HG02970 (cell line): ENCODE measurements at regions not wholly inside any gene's neighbourhood (a gene's known extent, or its start where the extent isn't known, plus 50 kb on each side); places are given as distances from the start of the nearest gene placed in this dataset.

Experiments
- ATAC-seq: cut with Tn5 transposase; IDR thresholded peaks from one replicate; pipeline ENCODE4 v1.9.1; 2021; ENCODE audit warnings: mild to moderate bottlenecking, moderate library complexity, moderate number of reproducible peaks; ENCODE audit not compliant: unreplicated experiment, low FRiP score

DNA sequence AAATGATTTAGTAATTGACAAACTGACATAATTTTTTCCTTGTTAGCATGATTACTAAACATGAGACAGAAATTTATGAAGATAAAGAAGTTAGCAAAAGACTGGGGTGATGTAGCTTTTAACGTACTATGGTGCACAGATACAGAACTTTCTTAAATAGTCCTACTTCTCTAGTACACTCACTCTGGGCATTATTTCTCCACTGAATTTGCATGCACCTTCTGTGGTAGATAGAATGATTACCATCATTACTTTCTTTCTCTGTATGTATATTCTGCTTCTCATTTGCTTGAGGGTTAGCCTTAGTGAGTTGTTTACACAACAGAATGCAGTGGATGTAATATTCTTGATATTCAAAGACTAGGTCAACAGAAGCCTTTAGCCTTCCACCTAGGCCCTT, 173.1 kb upstream of the EPHA7 start:
- ATAC-seq = no peak

- ATAC-seq = no peak
Observed at GRCh38 chr6:93586306-93586705, 166.9 kb upstream of the EPHA7 start.

DNA sequence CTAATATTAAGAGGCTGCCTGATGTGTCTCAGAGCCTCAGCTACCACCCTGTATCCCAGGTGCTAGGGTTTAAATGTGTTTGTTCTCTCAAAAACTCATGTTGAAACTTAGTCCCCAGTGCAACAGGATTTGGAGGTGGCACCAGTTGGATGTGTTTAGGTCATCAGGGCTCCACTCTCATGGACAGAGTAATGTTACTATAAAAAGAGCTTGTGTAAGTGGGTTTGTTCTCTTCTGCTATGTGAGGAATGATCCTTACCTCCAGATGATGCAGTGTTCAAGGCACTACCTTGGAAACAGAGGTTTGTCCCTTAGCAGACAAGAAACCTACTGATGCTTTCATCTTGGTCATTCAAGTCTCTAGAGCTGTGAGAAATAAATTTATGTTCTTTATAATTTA, 164.9 kb upstream of the EPHA7 start:
- no peak for ATAC-seq

DNA sequence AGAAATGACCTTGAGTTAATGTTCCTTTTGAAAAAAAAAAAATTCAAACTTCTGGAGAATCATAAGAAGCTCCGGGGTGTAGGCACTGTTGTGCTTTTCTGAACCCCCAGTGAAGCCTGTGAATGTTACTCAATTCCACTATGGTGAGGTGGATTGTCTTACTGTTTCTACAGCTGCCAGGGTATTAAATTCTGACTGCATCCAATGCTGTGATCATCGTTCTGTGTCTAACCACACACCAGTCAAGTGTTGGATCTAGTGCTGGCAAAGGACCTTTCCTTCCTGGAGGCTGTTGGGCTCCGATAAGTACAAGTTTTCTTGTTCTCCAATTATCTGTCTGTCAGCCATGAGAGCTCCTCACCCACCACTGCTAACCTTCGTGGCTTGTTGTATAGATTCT, 162.0 kb upstream of the EPHA7 start:
- ATAC-seq = no peak

DNA sequence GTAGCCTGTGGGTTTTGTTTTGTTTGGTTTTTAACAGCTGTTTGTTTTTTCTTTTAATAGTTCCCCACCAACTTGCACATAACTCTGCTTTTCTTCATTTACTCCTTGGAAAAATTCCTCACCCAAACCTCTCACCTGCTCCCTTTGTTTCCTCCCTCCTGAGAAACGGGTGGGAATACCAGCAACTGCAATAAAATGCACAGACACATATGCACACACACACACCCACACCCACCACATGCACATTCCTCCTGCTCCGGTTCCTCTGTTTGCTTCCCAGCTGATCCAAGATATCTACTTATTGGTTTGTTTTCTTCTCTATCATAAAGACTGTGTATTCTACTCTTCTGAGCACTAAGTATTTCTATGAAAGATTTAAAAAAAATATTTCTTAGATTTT, 161.1 kb upstream of the EPHA7 start:
- ATAC-seq = no peak

GRCh38 chr6:93575495-93576267, 156.3 kb upstream of the EPHA7 start:
- no peak for ATAC-seq

DNA sequence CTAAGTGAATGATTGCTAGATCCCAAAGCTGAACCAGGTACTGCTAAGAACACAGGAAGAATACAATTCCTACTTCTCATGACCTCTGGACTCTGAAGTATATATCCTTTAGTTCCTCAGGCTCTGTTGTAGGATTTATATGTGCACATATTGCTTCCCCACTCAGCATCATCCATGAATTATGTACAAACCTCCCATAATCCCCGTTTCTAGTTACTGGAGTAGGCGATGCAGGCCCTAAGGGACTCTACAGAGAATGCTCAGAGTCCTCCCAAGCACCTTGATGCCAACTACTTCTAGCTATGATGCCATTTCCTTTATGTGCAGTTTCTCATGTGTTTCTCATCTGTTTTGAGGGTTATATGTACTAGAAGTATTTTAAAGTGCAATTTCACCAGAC, 154.9 kb upstream of the EPHA7 start:
- ATAC-seq = no peak

- ATAC-seq = no peak
Observed at GRCh38 chr6:93571346-93571745, 152.0 kb upstream of the EPHA7 start.

DNA sequence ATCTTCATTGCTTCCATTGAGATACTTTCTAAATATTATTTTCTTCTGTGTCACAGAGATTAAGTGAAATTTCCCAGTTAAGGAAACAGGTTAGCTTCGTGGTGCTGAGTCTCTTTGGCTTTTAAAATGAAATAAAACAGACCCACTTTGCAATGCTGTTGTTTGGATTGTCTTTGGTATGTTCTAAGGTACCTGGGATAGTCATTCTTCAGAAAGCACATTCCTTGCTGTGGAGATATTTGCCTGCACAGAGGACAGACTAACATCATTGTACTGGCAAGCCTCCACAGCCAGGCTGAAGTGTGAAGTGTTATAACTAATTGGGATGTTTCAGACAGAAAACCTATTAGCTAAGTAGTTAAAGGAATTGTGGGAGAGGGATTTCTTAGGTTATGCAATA, 148.8 kb upstream of the EPHA7 start:
- no peak for ATAC-seq

DNA sequence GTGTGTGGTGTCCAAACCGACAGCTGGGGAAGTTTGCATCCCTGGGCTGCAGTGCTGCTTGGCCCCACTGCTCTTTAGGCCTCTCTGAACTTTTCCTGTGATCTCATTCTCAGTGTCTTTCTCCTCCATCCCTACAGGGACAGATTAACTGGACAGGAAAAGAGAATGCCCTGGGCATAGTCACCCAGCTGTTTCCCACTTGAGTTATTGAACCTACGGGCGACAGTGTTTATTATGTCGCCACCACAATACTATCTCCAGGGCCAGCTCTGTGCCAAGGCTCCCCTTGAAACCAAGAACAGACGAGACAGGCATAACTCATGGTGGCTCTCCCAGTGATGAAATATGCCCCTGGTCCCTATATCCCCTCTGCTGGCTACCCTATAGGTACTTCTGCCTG, 147.8 kb upstream of the EPHA7 start:
- ATAC-seq = no peak

GRCh38 chr6:93566285-93566684, 146.9 kb upstream of the EPHA7 start:
- ATAC-seq = no peak

GRCh38 chr6:93562582-93562981, 143.2 kb upstream of the EPHA7 start:
- no peak for ATAC-seq

DNA sequence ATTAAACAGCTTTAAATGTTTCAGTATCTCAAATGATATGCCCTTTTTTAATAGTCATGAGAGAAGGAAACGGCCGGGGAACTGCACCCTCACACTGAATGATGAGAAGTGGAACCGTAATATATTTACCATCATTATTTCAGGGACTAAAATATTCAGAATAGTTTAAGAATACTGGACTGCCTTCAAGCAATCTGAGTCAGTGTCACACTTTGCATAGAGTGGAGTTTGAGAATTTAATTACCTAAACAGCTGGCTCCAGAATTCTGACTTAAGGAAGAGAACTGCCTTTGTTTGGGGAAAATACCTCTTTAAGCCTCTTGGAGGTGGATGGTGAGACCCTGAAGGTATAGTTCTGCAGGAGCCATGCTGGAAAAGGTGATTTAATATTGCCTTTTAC, 135.9 kb upstream of the EPHA7 start:
- no peak for ATAC-seq

DNA sequence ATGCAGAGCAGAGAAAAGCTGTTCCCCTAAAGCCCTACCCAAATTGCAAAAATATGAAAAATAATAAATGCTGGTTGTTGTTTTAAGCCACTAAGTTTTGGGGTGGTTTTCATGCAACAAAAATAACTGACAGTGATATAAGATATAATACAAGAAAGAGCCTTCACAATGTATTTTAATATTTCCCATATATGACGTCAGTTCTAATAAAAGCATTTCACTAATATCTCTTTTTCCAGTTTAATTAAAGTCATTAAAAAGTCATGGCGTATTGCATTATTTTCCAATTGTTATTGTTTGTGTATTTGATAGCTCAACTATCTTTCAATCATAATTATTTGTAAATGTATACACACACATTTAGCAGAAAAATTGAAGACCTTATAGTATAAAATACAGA, 134.7 kb upstream of the EPHA7 start:
- ATAC-seq = no peak

DNA sequence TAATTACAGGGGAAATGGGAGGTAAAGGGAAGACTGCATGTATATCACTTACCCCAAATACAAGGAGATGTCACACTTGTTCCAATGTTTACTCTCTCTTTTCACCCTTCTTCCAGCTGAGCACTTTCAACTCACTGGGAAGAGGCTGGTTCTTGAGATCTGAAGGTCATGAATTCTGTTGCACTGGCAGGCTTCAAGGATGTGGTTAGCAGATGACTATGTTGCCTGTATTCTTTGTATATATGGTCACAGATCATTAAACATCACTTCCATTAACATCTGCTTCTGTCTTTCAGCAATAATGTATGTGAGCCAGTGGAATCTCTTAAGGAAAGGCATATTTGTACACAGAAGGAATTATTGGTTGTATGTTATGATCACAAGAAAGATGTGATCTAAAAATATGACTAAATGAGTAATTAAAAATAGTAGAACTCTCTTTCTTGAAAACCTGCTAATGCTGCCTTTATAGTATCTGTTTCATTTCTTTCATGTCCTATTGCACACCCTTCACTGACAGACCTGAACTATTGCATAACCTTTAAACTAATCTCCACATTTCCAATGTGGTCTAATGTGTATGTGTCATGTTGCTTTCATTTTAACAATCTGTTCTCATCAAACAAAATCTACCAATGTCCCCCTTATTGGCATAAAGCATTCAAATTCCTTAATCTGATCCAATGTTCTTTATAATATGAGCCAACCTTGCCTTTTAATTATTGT, 131.4 kb upstream of the EPHA7 start:
- no peak for ATAC-seq

GRCh38 chr6:93549868-93550267, 130.5 kb upstream of the EPHA7 start:
- no peak for ATAC-seq

GRCh38 chr6:93524671-93525451, 105.5 kb upstream of the EPHA7 start:
- no peak for ATAC-seq

DNA sequence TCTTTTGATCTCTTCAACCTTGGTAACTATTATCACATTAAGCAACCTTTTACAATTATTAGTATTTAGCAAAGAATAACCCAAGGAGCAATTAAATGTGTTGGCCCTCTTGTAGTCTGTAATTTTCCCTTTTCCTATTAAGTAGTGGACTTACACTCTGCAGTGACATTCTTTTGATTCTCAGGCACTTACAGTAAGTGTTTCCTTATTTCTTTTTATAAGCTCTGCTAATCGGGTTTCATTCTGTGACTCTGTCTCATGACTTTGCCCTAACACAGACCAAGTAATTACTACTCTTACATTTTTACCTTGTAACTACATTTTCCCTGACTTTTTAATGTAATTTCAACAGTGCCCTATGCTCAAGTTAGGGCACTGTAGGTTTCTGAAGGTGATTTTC, 104.0 kb upstream of the EPHA7 start:
- ATAC-seq = no peak

GRCh38 chr6:93516441-93516840, 97.1 kb upstream of the EPHA7 start:
- no peak for ATAC-seq

DNA sequence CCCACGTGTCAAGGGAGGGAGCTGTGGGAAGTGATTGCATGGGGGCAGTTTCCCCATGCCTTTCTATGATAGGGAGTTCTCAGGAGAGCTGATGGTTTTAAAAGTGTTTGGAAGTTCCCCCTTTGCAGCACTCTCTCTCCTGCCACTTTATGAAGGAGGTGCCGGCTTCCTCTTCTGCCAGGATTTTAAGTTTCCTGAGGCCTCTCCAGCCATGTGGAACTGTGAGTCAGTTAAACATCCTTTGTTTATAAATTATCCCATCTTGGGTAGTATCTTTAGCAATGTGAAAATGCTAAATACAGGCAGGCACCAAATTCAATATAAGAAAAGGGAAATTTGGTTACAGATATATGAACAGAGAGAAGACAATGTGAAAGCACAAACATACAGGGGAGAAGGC, 96.4 kb upstream of the EPHA7 start:
- ATAC-seq = no peak

- ATAC-seq = no peak
Observed at GRCh38 chr6:93498713-93499112, 79.4 kb upstream of the EPHA7 start.
